NCI-H82 treated with DMSO at 0.1 percent for 48 hours (cell line): ENCODE measurements at regions not wholly inside any gene's neighbourhood (a gene's known extent, or its start where the extent isn't known, plus 50 kb on each side); places are given as distances from the start of the nearest gene placed in this dataset.
A peak's percentile ranks its signal among the peaks of the same experiment; 100 is the strongest.

ENCODE experiments used
- DNase-seq: peaks from one replicate; lab custom pipeline; 2025; ENCODE audit not compliant: unreplicated experiment; lab: John Stamatoyannopoulos, UW

- DNase-seq, result no peak
Observed at GRCh38 chr6:169083508-169083874, 170.2 kb downstream of the THBS2 start.

- DNase-seq, result no peak
Observed at GRCh38 chr6:169082817-169083507, 170.7 kb downstream of the THBS2 start.

- no peak for DNase-seq
Observed at GRCh38 chr6:169082093-169082492, 171.6 kb downstream of the THBS2 start.

- no peak for DNase-seq
Observed at GRCh38 chr6:169081248-169081647, 172.4 kb downstream of the THBS2 start.

GRCh38 chr6:169079650-169080049 is 174.0 kb downstream of the THBS2 start:
- DNase-seq, result no peak

- DNase-seq, result no peak
Observed at GRCh38 chr6:169078399-169079145, 175.1 kb downstream of the THBS2 start.

GRCh38 chr6:169075915-169076654 is 177.6 kb downstream of the THBS2 start:
- no peak for DNase-seq

GRCh38 chr6:169075211-169075914 is 178.3 kb downstream of the THBS2 start:
- no peak for DNase-seq

GRCh38 chr6:169074526-169074925 is 179.1 kb downstream of the THBS2 start:
- DNase-seq, result no peak

GRCh38 chr6:169073311-169073710 is 180.3 kb downstream of the THBS2 start:
- no peak for DNase-seq

GRCh38 chr6:169072127-169073042 is 181.3 kb downstream of the THBS2 start:
- DNase-seq, result no peak

- DNase-seq, result no peak
Observed at GRCh38 chr6:169071394-169071793, 182.3 kb downstream of the THBS2 start.

- no peak for DNase-seq
Observed at GRCh38 chr6:169070506-169071176, 183.0 kb downstream of the THBS2 start.

- DNase-seq, result no peak
Observed at GRCh38 chr6:169069356-169069755, 184.3 kb downstream of the THBS2 start.

- DNase-seq, result peak; percentile 12
Observed at GRCh38 chr6:169064194-169064593, 189.5 kb downstream of the THBS2 start.

GRCh38 chr6:169062272-169062671 is 191.4 kb downstream of the THBS2 start:
- no peak for DNase-seq

GRCh38 chr6:169058634-169059033 is 195.0 kb downstream of the THBS2 start:
- no peak for DNase-seq

- DNase-seq, result no peak
Observed at GRCh38 chr6:169052462-169052861, 201.2 kb downstream of the THBS2 start.

- no peak for DNase-seq
Observed at GRCh38 chr6:169051371-169051770, 202.3 kb downstream of the THBS2 start.

GRCh38 chr6:169048865-169049205 is 204.8 kb downstream of the THBS2 start:
- DNase-seq, result no peak
